Calu3 (cell line): ENCODE measurements at regions not wholly inside any gene's neighbourhood (a gene's known extent, or its start where the extent isn't known, plus 50 kb on each side); places are given as distances from the start of the nearest gene placed in this dataset.
"Not testable (repeated sequence)": the region's sequence is repeated elsewhere in the genome, so short reads cannot be mapped to it uniquely, and the experiment has no call there.

Source experiments
- BruUV-seq: library from RNA; stranded (reverse); fragments of 400-500 nt; replicated peaks from 2 replicates; lab custom pipeline; 2021; lab: Mats Ljungman, UMichigan
- CTCF ChIA-PET: fragments of 300-600 bp; sonication (Branson Sonifier 250); formaldehyde crosslinking; loops from one replicate; lab custom pipeline; 2022; ENCODE audit warnings: antibody characterized with exemption; lab: Charles Lee
- DNase-seq: peaks from one replicate; pipeline ENCODE4 v3.0.0; 2022
- H3K27ac Mint-ChIP-seq: one replicate; pipeline ENCODE4 v1.8.0; 2022; ENCODE audit warnings: mixed read lengths; ENCODE audit not compliant: unreplicated experiment
- H3K27me3 Mint-ChIP-seq: one replicate; pipeline ENCODE4 v1.8.0; 2022; ENCODE audit warnings: mixed read lengths; ENCODE audit not compliant: unreplicated experiment
- H3K36me3 Mint-ChIP-seq: one replicate; pipeline ENCODE4 v1.8.0; 2022; ENCODE audit warnings: mild to moderate bottlenecking, moderate library complexity, mixed read lengths; ENCODE audit not compliant: insufficient read depth, unreplicated experiment
- H3K4me1 Mint-ChIP-seq: one replicate; pipeline ENCODE4 v1.8.0; 2022; ENCODE audit warnings: mild to moderate bottlenecking, low read depth, mixed read lengths; ENCODE audit not compliant: unreplicated experiment
- H3K4me3 Mint-ChIP-seq: one replicate; pipeline ENCODE4 v1.8.0; 2022; ENCODE audit warnings: mild to moderate bottlenecking, low read depth, moderate library complexity, mixed read lengths; ENCODE audit not compliant: unreplicated experiment
- H3K9me3 Mint-ChIP-seq: one replicate; pipeline ENCODE4 v1.8.0; 2022; ENCODE audit warnings: low read depth, mixed read lengths; ENCODE audit not compliant: unreplicated experiment
- CTCF ChIP-seq: fragments of 200-600 bp; IDR thresholded peaks from one replicate; pipeline ENCODE4 v1.8.0; 2022; ENCODE audit warnings: antibody characterized with exemption; ENCODE audit not compliant: unreplicated experiment
- intact Hi-C: fragments of 100-400 bp; cut with micrococcal nuclease; formaldehyde crosslinking; loops from one replicate; pipeline ENCODE4 v1.10.0; 2022; ENCODE audit not compliant: unreplicated experiment

GRCh38 chr2:52597346-52597745 is 1170.3 kb upstream of the CHAC2 start:
- BruUV-seq: no TSS peak
- CTCF ChIA-PET: no interaction called here
- intact Hi-C loops: no loop called here

GRCh38 chr2:52594026-52594425 is 1173.6 kb upstream of the CHAC2 start:
- DNase-seq: no peak
- H3K4me3 Mint-ChIP-seq: no peak overlapping the region

More at GRCh38 chr2:52597346-52597745, 1170.3 kb upstream of the CHAC2 start:
- no peaks in the 10 kb centered on the region for H3K4me1 Mint-ChIP-seq
- no peak for TF ChIP-seq CTCF
- H3K27ac Mint-ChIP-seq: no peak overlapping the region
- DNase-seq: no peak
- H3K4me3 Mint-ChIP-seq: no peak overlapping the region
- H3K9me3 Mint-ChIP-seq: peaks cover 8% of the 10 kb centered on the region
- H3K27me3 Mint-ChIP-seq: no peaks in the 10 kb centered on the region
- H3K36me3 Mint-ChIP-seq: no peaks in the 10 kb centered on the region

GRCh38 chr2:52584071-52584470 is 1183.5 kb upstream of the CHAC2 start:
- H3K27ac Mint-ChIP-seq, intact Hi-C loops, BruUV-seq, H3K4me1 Mint-ChIP-seq, H3K36me3 Mint-ChIP-seq, DNase-seq, CTCF ChIA-PET, H3K27me3 Mint-ChIP-seq, H3K4me3 Mint-ChIP-seq: not testable (repeated sequence)
- peaks cover 13% of the 10 kb centered on the region for H3K9me3 Mint-ChIP-seq

More at GRCh38 chr2:52594026-52594425, 1173.6 kb upstream of the CHAC2 start:
- intact Hi-C loops: no loop called here
- TF ChIP-seq CTCF: no peak
- no TSS peak for BruUV-seq
- no peaks in the 10 kb centered on the region for H3K36me3 Mint-ChIP-seq
- no peaks in the 10 kb centered on the region for H3K4me1 Mint-ChIP-seq
- peaks cover 12% of the 10 kb centered on the region for H3K9me3 Mint-ChIP-seq
- no peaks in the 10 kb centered on the region for H3K27me3 Mint-ChIP-seq
- H3K27ac Mint-ChIP-seq: no peak overlapping the region
- CTCF ChIA-PET: no interaction called here

GRCh38 chr2:52572469-52572894 is 1195.1 kb upstream of the CHAC2 start:
- no peak for DNase-seq
- CTCF ChIA-PET: no interaction called here
- Mint-ChIP-seq H3K27me3 (no peaks in the 10 kb centered on the region), H3K27ac (no peak overlapping the region), H3K9me3 (peaks cover 16% of the 10 kb centered on the region), H3K36me3 (no peaks in the 10 kb centered on the region), H3K4me3 (no peak overlapping the region), H3K4me1 (no peaks in the 10 kb centered on the region)
- no peak for TF ChIP-seq CTCF
- BruUV-seq: no TSS peak
- intact Hi-C loops: no loop called here

- no peak overlapping the region for H3K4me3 Mint-ChIP-seq
- no peak for DNase-seq
- BruUV-seq: no TSS peak
- no peak overlapping the region for H3K27ac Mint-ChIP-seq
- H3K4me1 Mint-ChIP-seq: no peaks in the 10 kb centered on the region
- peaks cover 16% of the 10 kb centered on the region for H3K9me3 Mint-ChIP-seq
- CTCF ChIA-PET: no interaction called here
- H3K36me3 Mint-ChIP-seq: no peaks in the 10 kb centered on the region
- no peaks in the 10 kb centered on the region for H3K27me3 Mint-ChIP-seq
- intact Hi-C loops: no loop called here
- no peak for TF ChIP-seq CTCF
Observed at GRCh38 chr2:52571380-52572347, 1195.9 kb upstream of the CHAC2 start.
